Cerebellar nuclear complex (tissue), 1 donor: ENCODE measurements at regions not wholly inside any gene's neighbourhood (a gene's known extent, or its start where the extent isn't known, plus 50 kb on each side); places are given as distances from the start of the nearest gene placed in this dataset.
"Not testable (repeated sequence)": the region's sequence is repeated elsewhere in the genome, so short reads cannot be mapped to it uniquely, and the experiment has no call there.

Experiments
- DNase-seq, 2 experiments: peaks; one replicate each; lab custom pipeline; 2025; lab: John Stamatoyannopoulos, UW

GRCh38 chr1:30361890-30362602 lies 361.3 kb downstream of the MATN1 start:
- DNase-seq, result not testable (repeated sequence)

GRCh38 chr1:30360753-30361152 lies 362.6 kb downstream of the MATN1 start:
- no peak for DNase-seq

GRCh38 chr1:30360281-30360680 lies 363.1 kb downstream of the MATN1 start:
- DNase-seq, result no peak

GRCh38 chr1:30359539-30360220 lies 363.7 kb downstream of the MATN1 start:
- no peak for DNase-seq

GRCh38 chr1:30358500-30358899 lies 364.9 kb downstream of the MATN1 start:
- DNase-seq, result no peak

- DNase-seq, result no peak
These were observed 366.5 kb downstream of the MATN1 start for GRCh38 chr1:30356839-30357238.

- no peak for DNase-seq
These were observed 369.0 kb downstream of the MATN1 start for GRCh38 chr1:30354410-30354809.

- no peak for DNase-seq
These were observed 369.7 kb downstream of the MATN1 start for GRCh38 chr1:30353637-30354036.

GRCh38 chr1:30348147-30348546 lies 375.2 kb downstream of the MATN1 start:
- no peak for DNase-seq

GRCh38 chr1:30345491-30346130 lies 377.8 kb downstream of the MATN1 start:
- DNase-seq, result no peak

GRCh38 chr1:30343562-30343961 lies 379.8 kb downstream of the MATN1 start:
- DNase-seq, result no peak

GRCh38 chr1:30342535-30343141 lies 380.7 kb downstream of the MATN1 start:
- no peak for DNase-seq

GRCh38 chr1:30340934-30341333 lies 382.5 kb downstream of the MATN1 start:
- DNase-seq, result no peak

- no peak for DNase-seq
These were observed 383.5 kb downstream of the MATN1 start for GRCh38 chr1:30339866-30340265.

- DNase-seq, result no peak
These were observed 384.6 kb downstream of the MATN1 start for GRCh38 chr1:30338765-30339164.

GRCh38 chr1:30337324-30337620 lies 386.1 kb downstream of the MATN1 start:
- DNase-seq, result no peak

GRCh38 chr1:30336550-30337323 lies 386.6 kb downstream of the MATN1 start:
- no peak for DNase-seq

- no peak for DNase-seq
These were observed 387.4 kb downstream of the MATN1 start for GRCh38 chr1:30335997-30336390.

GRCh38 chr1:30335389-30335996 lies 387.9 kb downstream of the MATN1 start:
- no peak for DNase-seq

GRCh38 chr1:30334767-30335166 lies 388.6 kb downstream of the MATN1 start:
- DNase-seq, result no peak
